Lower leg skin (tissue), 4 donors: ENCODE measurements at regions not wholly inside any gene's neighbourhood (a gene's known extent, or its start where the extent isn't known, plus 50 kb on each side); places are given as distances from the start of the nearest gene placed in this dataset.
"Not testable (repeated sequence)": the region's sequence is repeated elsewhere in the genome, so short reads cannot be mapped to it uniquely, and the experiment has no call there.

Experiments used
- DNase-seq, 2 donors: peaks; one replicate each; pipeline ENCODE4 v3.0.0-alpha.2; 2019; ENCODE audit warnings: low spot score in 2 of 2
- H3K4me3 ChIP-seq: fragments of 200-600 bp; sonication (generic); 2 replicates; pipeline ENCODE4 v1.5.1; 2017; ENCODE audit warnings: mild to moderate bottlenecking, low read depth; ENCODE audit not compliant: poor library complexity, severe bottlenecking
- CTCF ChIP-seq, 3 donors: fragments of 450-650 bp; IDR thresholded peaks; one replicate each; pipeline ENCODE4 v1.5.1; 2016; ENCODE audit warnings: antibody characterized with exemption in 3 of 3, mild to moderate bottlenecking in 3 of 3, moderate library complexity in 2 of 3
- POLR2A ChIP-seq, 2 donors: fragments of 450-650 bp; IDR thresholded peaks; one replicate each; pipeline ENCODE4 v1.6.1; 2016 to 2017; ENCODE audit warnings: antibody characterized with exemption in 2 of 2, mild to moderate bottlenecking in 1 of 2, moderate library complexity in 1 of 2
- WGBS, 2 donors: methylation state at CpG; one replicate each; pipeline ENCODE4 v1.1.5; 2018; 5-methylcytosine and 5-hydroxymethylcytosine counted together
- intact Hi-C: fragments of 100-400 bp; cut with DNase I; formaldehyde crosslinking; loops from one replicate; pipeline ENCODE4 v1.15.0; 2023; ENCODE audit warnings: low total_unique reads

GRCh38 chr7:66557214-66558200, 71.2 kb upstream of the KCTD7 start:
- DNase-seq, result peak; percentile 46 to 95
- WGBS, 2 donors, result 43 to 53% methylated on average over 26 to 36 of the region's 40 CpGs
- intact Hi-C loops, result no loop called here
- H3K4me3 ChIP-seq, result no peak overlapping the region
- TF ChIP-seq POLR2A (IDR thresholded peaks at IDR 0.05) (no peak), CTCF (IDR thresholded peaks at IDR 0.05) (peak in 1 of 3 donors; percentile 91)

GRCh38 chr7:66558201-66558641, 70.5 kb upstream of the KCTD7 start:
- peak in 1 of 2 donors; percentile 83 for DNase-seq
- intact Hi-C loops, result no loop called here
- 53 to 75% methylated on average over 4 to 7 of the region's 8 CpGs for WGBS, 2 donors
- no peak for TF ChIP-seq CTCF (IDR thresholded peaks at IDR 0.05)
- no peak for TF ChIP-seq POLR2A (IDR thresholded peaks at IDR 0.05)
- no peak overlapping the region for H3K4me3 ChIP-seq

- no peak overlapping the region for H3K4me3 ChIP-seq
- intact Hi-C loops, result no loop called here
- TF ChIP-seq CTCF (IDR thresholded peaks at IDR 0.05), result no peak
- 61 to 65% methylated on average over 15 to 17 of the region's 17 CpGs for WGBS, 2 donors
- peak in 1 of 2 donors; percentile 82 for DNase-seq
These were observed 69.8 kb upstream of the KCTD7 start for GRCh38 chr7:66558660-66559465.

- H3K4me3 ChIP-seq, result no peak overlapping the region
- intact Hi-C loops, result no loop called here
- no peak for TF ChIP-seq CTCF (IDR thresholded peaks at IDR 0.05)
- TF ChIP-seq POLR2A (IDR thresholded peaks at IDR 0.05), result no peak
- 80 to 96% methylated on average over 7 of the region's 7 CpGs for WGBS, 2 donors
- DNase-seq, result no peak
These were observed 64.6 kb upstream of the KCTD7 start for GRCh38 chr7:66564045-66564444.

GRCh38 chr7:66570179-66570578, 58.5 kb upstream of the KCTD7 start:
- DNase-seq, H3K4me3 ChIP-seq, intact Hi-C loops: not testable (repeated sequence)
- 86 to 91% methylated on average over 1 of the region's 1 CpG for WGBS, 2 donors

GRCh38 chr7:66571568-66571967, 57.1 kb upstream of the KCTD7 start:
- no peak overlapping the region for H3K4me3 ChIP-seq
- intact Hi-C loops, result no loop called here
- no peak for DNase-seq
- TF ChIP-seq POLR2A (IDR thresholded peaks at IDR 0.05) (no peak), CTCF (IDR thresholded peaks at IDR 0.05) (no peak)

- WGBS, 2 donors, result 93% methylated on average over 9 of the region's 9 CpGs
- H3K4me3 ChIP-seq, DNase-seq, intact Hi-C loops: not testable (repeated sequence)
These were observed 54.7 kb upstream of the KCTD7 start for GRCh38 chr7:66573782-66574495.

GRCh38 chr7:66574768-66575167, 53.9 kb upstream of the KCTD7 start:
- intact Hi-C loops, H3K4me3 ChIP-seq, DNase-seq: not testable (repeated sequence)
- 81 to 86% methylated on average over 5 of the region's 5 CpGs for WGBS, 2 donors
